Lower leg skin (tissue), 3 donors: ENCODE measurements at regions not wholly inside any gene's neighbourhood (a gene's known extent, or its start where the extent isn't known, plus 50 kb on each side); places are given as distances from the start of the nearest gene placed in this dataset.

Source experiments
- POLR2A ChIP-seq, 2 donors: fragments of 450-650 bp; IDR thresholded peaks; one replicate each; pipeline ENCODE4 v1.6.1; 2016 to 2017; ENCODE audit warnings: antibody characterized with exemption in 2 of 2, mild to moderate bottlenecking in 1 of 2, moderate library complexity in 1 of 2
- TF ChIP-seq, protein P1 (sequence below), 3 donors: fragments of 450-650 bp; IDR thresholded peaks; one replicate each; pipeline ENCODE4 v1.5.1; 2016; ENCODE audit warnings: antibody characterized with exemption in 3 of 3, mild to moderate bottlenecking in 3 of 3, moderate library complexity in 2 of 3

DNA sequence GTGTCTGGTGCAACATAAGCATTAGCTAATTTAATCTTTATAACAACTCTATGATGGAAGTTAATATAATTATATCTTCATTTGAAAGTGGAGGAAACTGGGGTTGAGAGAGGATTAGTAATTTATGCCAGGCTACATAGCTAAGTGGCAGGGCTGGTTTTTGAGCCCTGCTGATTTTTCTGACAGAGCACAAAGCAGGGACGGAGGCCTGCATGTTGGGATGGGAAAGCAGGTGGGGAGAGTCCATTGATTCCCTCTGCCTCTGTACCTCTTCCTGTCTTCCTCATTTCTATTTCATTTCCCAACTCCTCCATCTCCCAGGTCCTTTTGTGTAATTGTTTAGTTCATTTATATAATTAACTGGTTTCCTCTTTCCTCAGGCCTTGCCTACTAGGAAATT lies 251.6 kb upstream of the ZPLD1 start:
- TF ChIP-seq, protein P1, sequence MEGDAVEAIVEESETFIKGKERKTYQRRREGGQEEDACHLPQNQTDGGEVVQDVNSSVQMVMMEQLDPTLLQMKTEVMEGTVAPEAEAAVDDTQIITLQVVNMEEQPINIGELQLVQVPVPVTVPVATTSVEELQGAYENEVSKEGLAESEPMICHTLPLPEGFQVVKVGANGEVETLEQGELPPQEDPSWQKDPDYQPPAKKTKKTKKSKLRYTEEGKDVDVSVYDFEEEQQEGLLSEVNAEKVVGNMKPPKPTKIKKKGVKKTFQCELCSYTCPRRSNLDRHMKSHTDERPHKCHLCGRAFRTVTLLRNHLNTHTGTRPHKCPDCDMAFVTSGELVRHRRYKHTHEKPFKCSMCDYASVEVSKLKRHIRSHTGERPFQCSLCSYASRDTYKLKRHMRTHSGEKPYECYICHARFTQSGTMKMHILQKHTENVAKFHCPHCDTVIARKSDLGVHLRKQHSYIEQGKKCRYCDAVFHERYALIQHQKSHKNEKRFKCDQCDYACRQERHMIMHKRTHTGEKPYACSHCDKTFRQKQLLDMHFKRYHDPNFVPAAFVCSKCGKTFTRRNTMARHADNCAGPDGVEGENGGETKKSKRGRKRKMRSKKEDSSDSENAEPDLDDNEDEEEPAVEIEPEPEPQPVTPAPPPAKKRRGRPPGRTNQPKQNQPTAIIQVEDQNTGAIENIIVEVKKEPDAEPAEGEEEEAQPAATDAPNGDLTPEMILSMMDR (IDR thresholded peaks at IDR 0.05): no peak
- TF ChIP-seq POLR2A (IDR thresholded peaks at IDR 0.05): no peak
